Mammary epithelial cell (primary cell): ENCODE measurements at regions not wholly inside any gene's neighbourhood (a gene's known extent, or its start where the extent isn't known, plus 50 kb on each side); places are given as distances from the start of the nearest gene placed in this dataset.

Experiments
- EZH2 ChIP-seq: IDR thresholded peaks from 2 replicates; pipeline ENCODE4 v1.6.1; 2012; ENCODE audit warnings: low read length, inconsistent platforms, borderline replicate concordance
- TF ChIP-seq, protein P1 (sequence below), 2 donors: IDR thresholded peaks in 1 of 2; conservative IDR thresholded peaks in 1 of 2; 2 replicates each; pipeline ENCODE4 v1.5.1; 2011 to 2012; ENCODE audit warnings: inconsistent platforms in 2 of 2, low read length in 2 of 2, mild to moderate bottlenecking in 2 of 2, control low read depth in 1 of 2, low read depth in 1 of 2; ENCODE audit not compliant: insufficient read depth in 1 of 2; ENCODE audit errors: extremely low read depth in 1 of 2

DNA sequence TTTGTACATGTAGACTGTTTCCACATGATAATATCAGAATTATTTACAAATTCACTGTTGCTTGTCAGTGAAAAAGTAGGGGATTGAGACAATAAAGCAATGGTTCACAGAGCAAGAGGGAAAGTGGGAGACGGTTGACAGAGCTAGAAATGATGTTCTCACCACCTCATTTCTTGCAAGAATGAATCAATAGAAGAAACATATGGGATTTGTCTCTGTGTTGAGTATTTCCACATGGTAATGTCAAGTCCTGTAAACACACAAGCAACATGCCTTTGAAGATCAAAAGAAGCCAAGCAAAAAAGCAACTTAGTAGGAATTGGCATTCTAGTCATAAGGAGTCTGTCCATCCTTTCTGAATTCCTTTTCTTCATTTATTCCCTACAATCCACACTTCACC, 1806.6 kb upstream of the AGA start:
- TF ChIP-seq, protein P1, sequence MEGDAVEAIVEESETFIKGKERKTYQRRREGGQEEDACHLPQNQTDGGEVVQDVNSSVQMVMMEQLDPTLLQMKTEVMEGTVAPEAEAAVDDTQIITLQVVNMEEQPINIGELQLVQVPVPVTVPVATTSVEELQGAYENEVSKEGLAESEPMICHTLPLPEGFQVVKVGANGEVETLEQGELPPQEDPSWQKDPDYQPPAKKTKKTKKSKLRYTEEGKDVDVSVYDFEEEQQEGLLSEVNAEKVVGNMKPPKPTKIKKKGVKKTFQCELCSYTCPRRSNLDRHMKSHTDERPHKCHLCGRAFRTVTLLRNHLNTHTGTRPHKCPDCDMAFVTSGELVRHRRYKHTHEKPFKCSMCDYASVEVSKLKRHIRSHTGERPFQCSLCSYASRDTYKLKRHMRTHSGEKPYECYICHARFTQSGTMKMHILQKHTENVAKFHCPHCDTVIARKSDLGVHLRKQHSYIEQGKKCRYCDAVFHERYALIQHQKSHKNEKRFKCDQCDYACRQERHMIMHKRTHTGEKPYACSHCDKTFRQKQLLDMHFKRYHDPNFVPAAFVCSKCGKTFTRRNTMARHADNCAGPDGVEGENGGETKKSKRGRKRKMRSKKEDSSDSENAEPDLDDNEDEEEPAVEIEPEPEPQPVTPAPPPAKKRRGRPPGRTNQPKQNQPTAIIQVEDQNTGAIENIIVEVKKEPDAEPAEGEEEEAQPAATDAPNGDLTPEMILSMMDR (conservative IDR thresholded peaks at IDR 0.05 in 1 of 2, IDR thresholded peaks at IDR 0.05 in 1 of 2; ENCODE audit: extremely low read depth in 1 of 2, insufficient read depth in 1 of 2, low read depth in 1 of 2, low read length in 2 of 2): no peak
- no peak for TF ChIP-seq EZH2
